DOHH2 (cell line): ENCODE measurements at regions not wholly inside any gene's neighbourhood (a gene's known extent, or its start where the extent isn't known, plus 50 kb on each side); places are given as distances from the start of the nearest gene placed in this dataset.

Experiments
- H3F3A ChIP-seq: fragments of 200-600 bp; sonication (generic), shearing (Covaris generic); 2 replicates; pipeline ENCODE4 v1.6.0; 2016; ENCODE audit warnings: antibody characterized with exemption, mild to moderate bottlenecking; ENCODE audit not compliant: control insufficient read depth, insufficient read depth
- H3K27ac ChIP-seq: fragments of 200-600 bp; sonication (generic); 2 replicates; pipeline ENCODE4 v1.5.1; 2014; ENCODE audit warnings: low read depth, mild to moderate bottlenecking, low read length, moderate library complexity
- H3K27me3 ChIP-seq: fragments of 200-600 bp; sonication (generic); 2 replicates; pipeline ENCODE4 v1.6.1; 2014; ENCODE audit warnings: mild to moderate bottlenecking, low read length, mixed read lengths; ENCODE audit not compliant: control insufficient read depth
- H3K36me3 ChIP-seq: fragments of 200-600 bp; sonication (generic); 2 replicates; pipeline ENCODE4 v1.6.1; 2014; ENCODE audit warnings: mild to moderate bottlenecking, low read length, moderate library complexity, mixed read lengths; ENCODE audit not compliant: control insufficient read depth
- H3K4me1 ChIP-seq: fragments of 200-600 bp; sonication (generic); 2 replicates; pipeline ENCODE4 v1.6.1; 2014; ENCODE audit warnings: mild to moderate bottlenecking, low read length, mixed read lengths; ENCODE audit not compliant: control insufficient read depth
- H3K4me2 ChIP-seq: fragments of 200-600 bp; sonication (generic); 2 replicates; pipeline ENCODE4 v1.6.0; 2014; ENCODE audit warnings: mild to moderate bottlenecking, low read length, moderate library complexity
- H3K4me3 ChIP-seq: fragments of 200-600 bp; sonication (generic); 2 replicates; pipeline ENCODE4 v1.5.1; 2014; ENCODE audit warnings: mild to moderate bottlenecking, low read length, mixed read lengths
- H3K79me2 ChIP-seq: fragments of 200-600 bp; sonication (generic); 2 replicates; pipeline ENCODE4 v1.6.1; 2014; ENCODE audit warnings: mild to moderate bottlenecking, low read length, mixed read lengths; ENCODE audit not compliant: control insufficient read depth
- H3K9me2 ChIP-seq: fragments of 200-600 bp; sonication (generic); replicated peaks from 2 replicates; pipeline ENCODE4 v1.6.1; 2014; ENCODE audit warnings: mild to moderate bottlenecking, low read length, mixed read lengths; ENCODE audit not compliant: control insufficient read depth
- H3K9me3 ChIP-seq: fragments of 200-600 bp; sonication (generic); 2 replicates; pipeline ENCODE4 v1.6.1; 2014; ENCODE audit warnings: antibody characterized with exemption, low read length, mixed read lengths; ENCODE audit not compliant: control insufficient read depth, insufficient read depth
- H4K20me1 ChIP-seq: fragments of 200-600 bp; sonication (generic); 2 replicates; pipeline ENCODE4 v1.6.0; 2014; ENCODE audit warnings: low read depth, mild to moderate bottlenecking, antibody characterized with exemption, low read length, moderate library complexity; ENCODE audit not compliant: control insufficient read depth, insufficient read depth
- EZH2phosphoT487 ChIP-seq: fragments of 200-600 bp; sonication (generic); IDR thresholded peaks from 2 replicates; pipeline ENCODE4 v1.6.1; 2017; ENCODE audit warnings: borderline replicate concordance, mild to moderate bottlenecking, antibody characterized with exemption, low read length, moderate library complexity, mixed read lengths
- TF ChIP-seq, protein P1 (sequence below): fragments of 200-600 bp; sonication (generic); IDR thresholded peaks from one replicate; pipeline ENCODE4 v1.5.1; 2014; ENCODE audit warnings: antibody characterized with exemption, mild to moderate bottlenecking, low read depth, low read length; ENCODE audit not compliant: poor library complexity, severe bottlenecking

DNA sequence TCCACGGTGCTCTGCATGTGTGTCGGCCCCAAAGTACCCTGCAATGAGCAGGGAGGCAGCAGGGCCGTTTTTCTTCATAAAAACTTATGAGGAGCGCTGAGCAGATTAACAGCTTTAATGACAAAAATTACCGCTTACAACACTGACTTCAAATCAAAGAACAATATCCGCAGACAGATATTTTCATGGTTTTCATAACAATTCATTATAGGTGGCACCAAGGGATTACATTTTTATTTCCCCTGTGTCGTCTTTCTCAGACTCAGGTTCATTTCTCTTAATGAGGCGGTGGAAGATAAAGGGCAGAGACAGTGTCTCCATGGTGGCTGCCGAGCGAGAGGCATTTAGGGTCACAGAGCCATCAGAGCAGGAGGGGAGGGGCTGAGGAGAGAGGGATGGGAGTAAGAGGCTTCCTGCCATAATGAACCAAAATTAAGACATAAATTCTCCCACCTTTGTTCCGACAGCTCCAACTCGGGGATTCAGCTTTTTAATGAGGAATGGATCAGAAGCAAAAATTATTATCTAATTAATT, 240.7 kb upstream of the CLINT1 start:
- Histone ChIP-seq H3K9me2 (no peaks in the 10 kb centered on the region), H3F3A (no peaks in the 10 kb centered on the region), H3K27me3 (no peaks in the 10 kb centered on the region), H4K20me1 (no peaks in the 10 kb centered on the region), H3K27ac (no peak overlapping the region), H3K4me2 (no peak overlapping the region), H3K4me1 (no peaks in the 10 kb centered on the region), H3K4me3 (no peak overlapping the region), H3K9me3 (0 out of 2 replicates have a peak, but pooled peaks cover 3% of the 10 kb centered on the region), H3K79me2 (no peaks in the 10 kb centered on the region), H3K36me3 (no peaks in the 10 kb centered on the region)
- no peak for TF ChIP-seq EZH2phosphoT487
- TF ChIP-seq, protein P1, sequence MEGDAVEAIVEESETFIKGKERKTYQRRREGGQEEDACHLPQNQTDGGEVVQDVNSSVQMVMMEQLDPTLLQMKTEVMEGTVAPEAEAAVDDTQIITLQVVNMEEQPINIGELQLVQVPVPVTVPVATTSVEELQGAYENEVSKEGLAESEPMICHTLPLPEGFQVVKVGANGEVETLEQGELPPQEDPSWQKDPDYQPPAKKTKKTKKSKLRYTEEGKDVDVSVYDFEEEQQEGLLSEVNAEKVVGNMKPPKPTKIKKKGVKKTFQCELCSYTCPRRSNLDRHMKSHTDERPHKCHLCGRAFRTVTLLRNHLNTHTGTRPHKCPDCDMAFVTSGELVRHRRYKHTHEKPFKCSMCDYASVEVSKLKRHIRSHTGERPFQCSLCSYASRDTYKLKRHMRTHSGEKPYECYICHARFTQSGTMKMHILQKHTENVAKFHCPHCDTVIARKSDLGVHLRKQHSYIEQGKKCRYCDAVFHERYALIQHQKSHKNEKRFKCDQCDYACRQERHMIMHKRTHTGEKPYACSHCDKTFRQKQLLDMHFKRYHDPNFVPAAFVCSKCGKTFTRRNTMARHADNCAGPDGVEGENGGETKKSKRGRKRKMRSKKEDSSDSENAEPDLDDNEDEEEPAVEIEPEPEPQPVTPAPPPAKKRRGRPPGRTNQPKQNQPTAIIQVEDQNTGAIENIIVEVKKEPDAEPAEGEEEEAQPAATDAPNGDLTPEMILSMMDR: no peak

DNA sequence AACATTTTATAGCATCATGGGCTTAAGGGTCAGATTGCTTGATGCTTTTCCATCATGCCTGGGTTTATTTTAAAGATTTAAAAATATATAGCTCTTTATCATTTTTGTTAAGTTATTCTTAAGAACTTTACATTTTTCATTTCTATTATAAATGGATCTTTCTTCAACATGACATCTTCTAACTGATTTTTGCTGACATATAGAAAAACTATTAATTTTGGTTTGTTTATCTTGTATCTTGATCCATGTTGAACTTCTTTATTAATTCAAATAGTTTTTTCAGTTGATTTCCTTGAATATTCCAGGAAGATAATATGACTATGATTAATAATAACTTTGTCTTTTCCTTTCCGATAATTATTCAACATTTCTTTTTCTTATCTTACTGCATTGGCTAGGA, 237.9 kb upstream of the CLINT1 start:
- Histone ChIP-seq H3K9me2 (no peaks in the 10 kb centered on the region), H3K9me3 (0 out of 2 replicates have a peak, but pooled peaks cover 3% of the 10 kb centered on the region), H3F3A (no peaks in the 10 kb centered on the region), H3K27ac (no peak overlapping the region), H4K20me1 (no peaks in the 10 kb centered on the region), H3K4me1 (no peaks in the 10 kb centered on the region), H3K4me2 (no peak overlapping the region), H3K79me2 (no peaks in the 10 kb centered on the region), H3K4me3 (no peak overlapping the region), H3K27me3 (no peaks in the 10 kb centered on the region), H3K36me3 (no peaks in the 10 kb centered on the region)
- TF ChIP-seq, protein P1: no peak
- no peak for TF ChIP-seq EZH2phosphoT487

DNA sequence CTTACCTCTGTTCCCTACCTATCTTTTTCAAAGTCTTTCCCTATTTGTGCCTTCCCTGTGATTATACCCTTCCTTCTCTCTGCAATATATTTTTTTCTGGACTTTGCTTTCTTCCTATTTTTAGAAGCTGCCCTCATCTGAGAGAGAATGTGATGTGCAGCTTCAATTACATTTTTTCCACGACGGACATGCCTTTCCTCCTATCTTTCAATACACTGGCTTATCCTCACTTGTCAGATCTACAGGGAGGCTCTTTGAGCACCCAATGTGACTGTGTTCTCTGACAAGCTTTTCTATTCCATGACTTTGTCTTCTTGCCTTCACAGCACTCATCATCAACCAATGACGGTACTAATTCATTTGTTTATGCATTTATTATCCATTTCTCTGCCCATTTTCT, 227.9 kb upstream of the CLINT1 start:
- TF ChIP-seq EZH2phosphoT487: no peak
- TF ChIP-seq, protein P1: no peak
- H3K9me2 ChIP-seq: no peaks in the 10 kb centered on the region
- no peaks in the 10 kb centered on the region for H3F3A ChIP-seq
- H3K9me3 ChIP-seq: no peaks in the 10 kb centered on the region
- H3K4me1 ChIP-seq: no peaks in the 10 kb centered on the region
- H3K36me3 ChIP-seq: no peaks in the 10 kb centered on the region
- H4K20me1 ChIP-seq: no peaks in the 10 kb centered on the region
- H3K27me3 ChIP-seq: no peaks in the 10 kb centered on the region
- H3K27ac ChIP-seq: no peak overlapping the region
- H3K4me2 ChIP-seq: no peak overlapping the region
- H3K4me3 ChIP-seq: no peak overlapping the region
- H3K79me2 ChIP-seq: no peaks in the 10 kb centered on the region

DNA sequence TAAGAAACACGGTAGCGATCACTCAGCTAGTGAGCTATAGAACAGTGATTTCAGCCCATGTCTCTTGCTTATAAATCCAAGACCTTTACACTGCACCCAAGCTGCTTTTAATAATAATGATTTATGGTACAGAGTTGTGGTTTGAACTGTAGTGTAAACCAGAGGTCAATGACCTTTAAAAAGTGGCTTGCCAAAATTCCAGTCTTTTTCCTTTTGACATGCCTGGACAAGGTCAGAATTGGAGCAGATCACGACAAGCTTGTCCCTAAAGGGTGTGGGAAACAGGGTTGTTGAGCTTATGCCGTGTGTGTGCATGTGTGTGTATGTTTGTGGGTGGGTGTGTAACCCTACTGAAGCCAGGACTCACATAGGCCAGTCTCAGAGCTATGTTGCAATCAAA, 225.3 kb upstream of the CLINT1 start:
- Histone ChIP-seq H4K20me1 (no peaks in the 10 kb centered on the region), H3K79me2 (no peaks in the 10 kb centered on the region), H3K27me3 (no peaks in the 10 kb centered on the region), H3F3A (no peaks in the 10 kb centered on the region), H3K4me2 (no peak overlapping the region), H3K27ac (no peak overlapping the region), H3K36me3 (no peaks in the 10 kb centered on the region), H3K9me2 (no peaks in the 10 kb centered on the region), H3K4me1 (peaks cover 3% of the 10 kb centered on the region), H3K4me3 (no peak overlapping the region), H3K9me3 (no peaks in the 10 kb centered on the region)
- TF ChIP-seq EZH2phosphoT487: no peak
- TF ChIP-seq, protein P1: no peak
